ENCODE measurements at regions not wholly inside any gene's neighbourhood (a gene's known extent, or its start where the extent isn't known, plus 50 kb on each side); places are given as distances from the start of the nearest gene placed in this dataset.

- TF ChIP-seq RBM39 (IDR thresholded peaks at IDR 0.05; ENCODE audit: low read depth, low read length, poor library complexity, severe bottlenecking) (no peak), ZFP36L1 (CRISPR knock-in tag; IDR thresholded peaks at IDR 0.05) (0 out of 2 replicates have a peak, but pooled peaks have one; percentile 31), HNF1A (IDR thresholded peaks at IDR 0.05; ENCODE audit: low read depth) (peak; percentile 44; the same call in 1 of the 2 replicates), HNF1A (CRISPR knock-in tag; IDR thresholded peaks at IDR 0.05; ENCODE audit: borderline replicate concordance) (peak; percentile 30; the same call in 1 of the 2 replicates), HNF4A (CRISPR knock-in tag; IDR thresholded peaks at IDR 0.05) (peak; percentile 89), ESRRA (CRISPR knock-in tag; IDR thresholded peaks at IDR 0.05; ENCODE audit: low read depth) (0 out of 2 replicates have a peak, but pooled peaks have one; percentile 42), E2F5 (CRISPR knock-in tag; conservative IDR thresholded peaks at IDR 0.05) (no peak), ZNF329 (CRISPR knock-in tag; IDR thresholded peaks at IDR 0.05; ENCODE audit: low read depth) (no peak), PLRG1 (conservative IDR thresholded peaks at IDR 0.05) (no peak), ZNF564 (CRISPR knock-in tag; IDR thresholded peaks at IDR 0.05) (no peak), ADNP (CRISPR knock-in tag; IDR thresholded peaks at IDR 0.05) (no peak), ZBTB38 (CRISPR knock-in tag; IDR thresholded peaks at IDR 0.05) (no peak), THAP8 (CRISPR knock-in tag; IDR thresholded peaks at IDR 0.05; ENCODE audit: borderline replicate concordance) (no peak), ZBTB37 (CRISPR knock-in tag; IDR thresholded peaks at IDR 0.05) (no peak), SRSF4 (IDR thresholded peaks at IDR 0.05; ENCODE audit: low read depth, low read length, poor library complexity, severe bottlenecking) (no peak), TEAD3 (CRISPR knock-in tag; optimal IDR thresholded peaks at IDR 0.05; ENCODE audit: borderline replicate concordance) (peak; percentile 78), ZNF33A (CRISPR knock-in tag; IDR thresholded peaks at IDR 0.05; ENCODE audit: borderline replicate concordance) (no peak), ZNF143 (CRISPR knock-in tag; IDR thresholded peaks at IDR 0.05) (no peak), ZNF484 (CRISPR knock-in tag; IDR thresholded peaks at IDR 0.05; ENCODE audit: borderline replicate concordance, low read depth) (no peak), RXRA (CRISPR knock-in tag; IDR thresholded peaks at IDR 0.05) (no peak), SKIL (CRISPR knock-in tag; IDR thresholded peaks at IDR 0.05; ENCODE audit: borderline replicate concordance) (no peak), ETV5 (CRISPR knock-in tag; IDR thresholded peaks at IDR 0.05; ENCODE audit: borderline replicate concordance) (no peak; the same call in 1 of the 2 replicates)
Observed at GRCh38 chr3:168988853-168989252, 674.7 kb downstream of the MECOM start (continued).
